HCT116 (cell line): ENCODE measurements at regions not wholly inside any gene's neighbourhood (a gene's known extent, or its start where the extent isn't known, plus 50 kb on each side); places are given as distances from the start of the nearest gene placed in this dataset.

ENCODE experiments used
- ATAC-seq: fragments of 200-7000 bp; cut with Tn5 transposase; 2 replicates; pipeline ENCODE4 v1.9.1; 2020; ENCODE audit warnings: mild to moderate bottlenecking, moderate library complexity
- BruUV-seq: library from RNA; stranded (reverse); fragments of 400-500 nt; replicated peaks from 2 replicates; lab custom pipeline; 2021; lab: Mats Ljungman, UMichigan
- CTCF ChIA-PET: fragments of 300-600 bp; sonication (Branson Sonifier 250); formaldehyde crosslinking; loops from one replicate; lab custom pipeline; 2021; ENCODE audit warnings: antibody characterized with exemption; lab: Charles Lee
- POLR2A ChIA-PET: fragments of 300-600, 350-600 bp; sonication (Branson Sonifier 250); formaldehyde crosslinking; loops from one replicate; lab custom pipeline; 2021; ENCODE audit warnings: antibody characterized with exemption; lab: Charles Lee
- RAD21 ChIA-PET, 2 experiments: fragments of 300-600 bp; sonication (Branson Sonifier 250); formaldehyde crosslinking; loops; one replicate each; lab custom pipeline; 2023; ENCODE audit warnings: low total read pairs in 2 of 2; ENCODE audit not compliant: uncharacterized antibody in 2 of 2, unreplicated experiment in 2 of 2, low non-redundant PET in 1 of 2; lab: Charles Lee
- DNase-seq: peaks from one replicate; pipeline ENCODE4 v3.0.0-alpha.2; 2010; ENCODE audit warnings: low read depth, low spot score
- H2AFZ ChIP-seq: fragments of 200-600 bp; shearing (Covaris generic), sonication (generic); 2 replicates; pipeline ENCODE4 v1.6.1; 2017; ENCODE audit warnings: low read depth, mixed run types, mixed read lengths, antibody characterized with exemption, low read length; ENCODE audit not compliant: poor library complexity, severe bottlenecking
- H3K27ac ChIP-seq: 2 replicates; pipeline ENCODE4 v1.5.1; 2012; ENCODE audit warnings: low read depth, low read length
- H3K27me3 ChIP-seq: fragments of 200-600 bp; sonication (generic); 2 replicates; pipeline ENCODE4 v1.6.1; 2016; ENCODE audit warnings: mixed run types, low read length, mixed read lengths; ENCODE audit not compliant: insufficient read depth
- H3K36me3 ChIP-seq, 2 experiments: fragments of 200-500 bp in 1 of 2; fragments of 200-600 bp in 1 of 2; sonication (Bioruptor generic) in 1 of 2; sonication (generic) in 1 of 2; 2 replicates each; pipeline versions ENCODE4 v1.5.1 to v1.6.1; 2014 to 2016; ENCODE audit warnings: low read length in 2 of 2, inconsistent platforms in 1 of 2, mixed read lengths in 1 of 2, mixed run types in 1 of 2; ENCODE audit not compliant: insufficient read depth in 2 of 2, control insufficient read depth in 1 of 2
- H3K4me1 ChIP-seq, 2 experiments: fragments of 200-600 bp in 1 of 2; sonication (generic) in 1 of 2; 2 replicates each; pipeline versions ENCODE4 v1.5.1 to v1.6.1; 2012 to 2017; ENCODE audit warnings: low read length in 2 of 2, inconsistent platforms in 1 of 2, mild to moderate bottlenecking in 1 of 2, mixed read lengths in 1 of 2, mixed run types in 1 of 2, moderate library complexity in 1 of 2; ENCODE audit not compliant: insufficient read depth in 2 of 2, control insufficient read depth in 1 of 2
- H3K4me2 ChIP-seq: fragments of 200-600 bp; sonication (generic); 2 replicates; pipeline ENCODE4 v1.6.1; 2017; ENCODE audit warnings: mixed run types, low read length, mixed read lengths
- H3K4me3 ChIP-seq, 2 experiments: fragments of 200-600 bp in 1 of 2; sonication (generic) in 1 of 2; replicated peaks in 1 of 2; 2 replicates each; pipeline ENCODE4 v1.5.1; 2011 to 2016; ENCODE audit warnings: low read length in 2 of 2, control low read depth in 1 of 2, low read depth in 1 of 2, mild to moderate bottlenecking in 1 of 2, mixed read lengths in 1 of 2, mixed run types in 1 of 2
- H3K79me2 ChIP-seq: fragments of 200-600 bp; sonication (generic); 2 replicates; pipeline ENCODE4 v1.6.1; 2017; ENCODE audit warnings: mild to moderate bottlenecking, mixed run types, low read length, moderate library complexity, mixed read lengths; ENCODE audit not compliant: insufficient read depth
- H3K9ac ChIP-seq: fragments of 200-600 bp; sonication (generic); 2 replicates; pipeline ENCODE4 v1.6.1; 2016; ENCODE audit warnings: low read length, mixed read lengths
- H3K9me2 ChIP-seq: fragments of 200-600 bp; sonication (generic), shearing (Covaris generic); 2 replicates; pipeline ENCODE4 v1.6.1; 2017; ENCODE audit warnings: mixed run types, mild to moderate bottlenecking, moderate library complexity; ENCODE audit not compliant: insufficient read depth
- H3K9me3 ChIP-seq, 2 experiments: fragments of 200-500 bp in 1 of 2; fragments of 200-600 bp in 1 of 2; sonication (Bioruptor generic) in 1 of 2; sonication (generic) in 1 of 2; 2 replicates each; pipeline ENCODE4 v1.6.1; 2014 to 2017; ENCODE audit warnings: low read length in 2 of 2, mixed read lengths in 2 of 2, inconsistent platforms in 1 of 2, low read depth in 1 of 2, mild to moderate bottlenecking in 1 of 2, mixed run types in 1 of 2, moderate library complexity in 1 of 2; ENCODE audit not compliant: control insufficient read depth in 1 of 2, insufficient read depth in 1 of 2
- H4K20me1 ChIP-seq: fragments of 200-600 bp; sonication (generic), shearing (Covaris generic); 2 replicates; pipeline ENCODE4 v1.6.1; 2017; ENCODE audit warnings: mixed run types, mild to moderate bottlenecking, moderate library complexity; ENCODE audit not compliant: insufficient read depth
- ATF3 ChIP-seq: IDR thresholded peaks from 2 replicates; pipeline ENCODE4 v1.6.1; 2012
- CEBPB ChIP-seq: IDR thresholded peaks from 2 replicates; pipeline ENCODE4 v1.6.1; 2012; ENCODE audit warnings: low read depth
- EZH2phosphoT487 ChIP-seq: fragments of 200-600 bp; IDR thresholded peaks from 2 replicates; pipeline ENCODE4 v1.6.1; 2018; ENCODE audit warnings: antibody characterized with exemption, borderline replicate concordance
- SIN3A ChIP-seq: IDR thresholded peaks from 2 replicates; pipeline ENCODE4 v1.6.1; 2012; ENCODE audit warnings: low read depth
- YY1 ChIP-seq: IDR thresholded peaks from 2 replicates; pipeline ENCODE4 v1.6.1; 2011; ENCODE audit warnings: low read length, low read depth, moderate library complexity, mild to moderate bottlenecking; ENCODE audit not compliant: insufficient replicate concordance; ENCODE audit errors: extremely low read depth
- ZBTB33 ChIP-seq: IDR thresholded peaks from 2 replicates; pipeline ENCODE4 v1.6.1; 2011; ENCODE audit warnings: mild to moderate bottlenecking, low read length, moderate library complexity; ENCODE audit not compliant: insufficient replicate concordance; ENCODE audit errors: extremely low read depth
- ZFX ChIP-seq: fragments of 450-650 bp; IDR thresholded peaks from 2 replicates; pipeline ENCODE4 v1.6.1; 2017
- ZNF274 ChIP-seq: fragments of 200-500 bp; sonication (Bioruptor generic); IDR thresholded peaks from 2 replicates; pipeline ENCODE4 v1.6.1; 2014; ENCODE audit warnings: mild to moderate bottlenecking, low read depth, low read length, inconsistent platforms
- intact Hi-C: fragments of 100-400 bp; cut with micrococcal nuclease; formaldehyde crosslinking; loops from 2 replicates; pipeline ENCODE4 v1.10.0; 2022

DNA sequence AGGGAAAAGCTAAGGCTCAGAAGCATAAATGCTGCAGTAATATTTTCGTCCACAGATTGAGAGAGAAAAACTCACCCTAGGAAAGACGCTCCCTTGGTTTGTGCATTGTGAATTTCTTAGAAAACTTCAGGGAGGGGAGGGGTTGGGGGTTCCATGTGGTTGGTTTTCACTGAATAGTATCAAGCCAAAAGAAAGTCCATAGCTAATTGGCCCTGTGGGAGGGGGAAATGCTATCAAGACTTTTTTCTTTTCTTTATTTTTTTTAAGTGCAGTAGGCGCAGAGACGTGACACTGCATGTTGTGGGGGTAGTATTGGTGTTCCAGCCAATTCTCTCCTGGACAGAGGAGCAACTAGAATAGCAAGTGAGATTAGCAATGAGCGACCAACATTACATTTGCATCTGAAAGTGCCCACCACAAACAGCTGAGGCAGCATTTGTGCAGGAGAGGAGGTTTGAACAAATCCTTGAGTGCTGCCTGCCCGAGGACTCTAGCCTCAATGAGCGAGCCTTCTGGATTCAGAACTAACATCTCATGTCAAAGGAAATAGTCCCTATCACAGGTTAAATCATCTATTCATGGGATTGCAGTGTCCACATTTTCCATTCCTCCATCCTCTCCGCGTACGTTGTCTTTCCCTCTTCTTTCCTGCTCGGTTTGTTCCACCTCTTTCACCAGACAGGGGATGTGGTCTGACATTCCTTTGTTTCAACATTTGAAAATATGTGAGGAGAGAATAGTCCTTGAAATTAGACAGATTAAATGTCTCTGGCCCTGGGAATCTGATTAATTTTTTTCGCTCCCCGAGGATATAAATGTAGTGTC, 118.0 kb upstream of the MARK1 start:
- CTCF ChIA-PET, result no interaction called here
- Histone ChIP-seq H3K79me2 (no peaks in the 10 kb centered on the region), H3K36me3 (no peaks in the 10 kb centered on the region), H3K27me3 (no peaks in the 10 kb centered on the region), H2AFZ (no peak overlapping the region), H3K9me2 (no peaks in the 10 kb centered on the region), H4K20me1 (no peaks in the 10 kb centered on the region), H3K9me3 (no peaks in the 10 kb centered on the region), H3K4me1 (no peaks in the 10 kb centered on the region), H3K9ac (no peak overlapping the region), H3K4me2 (no peak overlapping the region), H3K4me3 (no peak overlapping the region), H3K27ac (no peak overlapping the region)
- ATAC-seq, result no peak
- POLR2A ChIA-PET, result no interaction called here
- no peak for DNase-seq
- RAD21 ChIA-PET, result no interaction called here
- intact Hi-C loops, result no loop called here
- no TSS peak for BruUV-seq
- TF ChIP-seq CEBPB, result no peak
- TF ChIP-seq ZNF274, result no peak
- no peak for TF ChIP-seq ZFX
- no peak for TF ChIP-seq SIN3A
- TF ChIP-seq ATF3, result no peak
- no peak for TF ChIP-seq EZH2phosphoT487
- TF ChIP-seq ZBTB33, result no peak
- no peak for TF ChIP-seq YY1
